HG03066 (cell line): ENCODE measurements at regions not wholly inside any gene's neighbourhood (a gene's known extent, or its start where the extent isn't known, plus 50 kb on each side); places are given as distances from the start of the nearest gene placed in this dataset.

Experiments used
- ATAC-seq: cut with Tn5 transposase; IDR thresholded peaks from one replicate; pipeline ENCODE4 v1.9.1; 2021; ENCODE audit warnings: low read depth; ENCODE audit not compliant: unreplicated experiment

DNA sequence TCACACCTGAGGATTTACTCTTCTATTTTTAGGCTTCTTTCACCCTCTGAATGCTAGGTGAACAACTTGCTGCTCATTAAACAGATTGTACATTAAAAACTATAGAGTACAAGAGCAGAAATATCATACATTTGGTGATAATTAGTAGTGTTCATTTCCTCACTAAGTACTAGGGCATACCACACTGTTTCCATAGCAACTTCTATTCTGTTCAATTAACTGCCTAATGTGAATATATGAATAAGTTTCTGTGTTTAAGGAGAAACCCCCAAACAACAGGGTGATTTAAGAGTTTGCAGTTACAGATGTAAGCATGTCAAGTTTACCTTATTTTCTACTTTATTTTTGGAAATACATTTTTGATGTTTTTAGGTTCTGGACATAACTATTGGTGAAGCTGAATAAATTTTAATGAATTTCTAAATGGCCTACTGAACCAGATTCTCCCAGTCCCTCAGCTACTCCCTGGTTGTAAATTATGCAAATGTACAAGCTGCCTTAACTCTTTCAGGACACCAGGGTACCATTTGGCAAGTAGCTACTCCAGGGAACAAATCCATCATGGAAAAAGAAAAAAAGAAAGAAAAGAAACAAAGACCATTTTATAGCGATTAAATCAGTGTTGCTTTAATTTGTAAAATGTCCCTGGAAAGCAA, 199.8 kb upstream of the NAV3 start:
- no peak for ATAC-seq

DNA sequence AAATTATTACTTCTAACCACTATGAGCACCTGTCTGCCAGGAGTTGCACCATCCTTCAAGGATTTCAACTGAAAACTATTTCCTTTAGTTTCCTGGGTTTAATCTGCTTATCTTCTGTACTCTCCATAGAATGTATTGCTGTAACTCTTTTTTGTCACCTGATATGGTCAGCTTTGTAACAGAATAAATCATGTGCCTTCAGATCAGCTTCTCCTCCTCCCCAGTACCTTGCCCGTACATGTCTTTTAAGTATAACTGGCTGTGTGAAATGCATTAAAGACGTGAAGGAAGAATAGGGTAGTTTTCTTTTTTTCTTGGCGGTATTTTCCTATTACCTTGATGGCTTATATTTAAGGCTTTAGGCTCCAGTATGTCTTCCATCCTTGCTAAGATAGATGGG, 200.3 kb upstream of the NAV3 start:
- ATAC-seq = no peak

DNA sequence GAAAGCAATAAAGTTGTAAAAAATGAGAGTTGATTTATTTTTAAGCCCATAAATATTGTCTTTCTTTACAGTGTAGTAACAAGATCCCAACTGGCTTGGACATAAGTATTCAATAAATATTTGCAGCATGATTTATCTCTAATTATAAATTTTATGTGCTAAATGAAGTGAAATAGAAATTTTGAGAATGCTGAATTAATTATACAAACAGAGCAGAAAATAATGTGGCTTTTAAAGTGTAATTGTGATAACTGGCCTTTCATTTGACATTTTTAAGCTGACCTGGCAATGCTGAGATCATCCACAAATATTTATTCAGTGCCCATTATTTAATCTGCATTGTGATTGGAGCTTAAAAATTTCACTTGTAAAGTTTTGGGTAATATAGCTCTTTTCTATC, 201.6 kb upstream of the NAV3 start:
- ATAC-seq = no peak

DNA sequence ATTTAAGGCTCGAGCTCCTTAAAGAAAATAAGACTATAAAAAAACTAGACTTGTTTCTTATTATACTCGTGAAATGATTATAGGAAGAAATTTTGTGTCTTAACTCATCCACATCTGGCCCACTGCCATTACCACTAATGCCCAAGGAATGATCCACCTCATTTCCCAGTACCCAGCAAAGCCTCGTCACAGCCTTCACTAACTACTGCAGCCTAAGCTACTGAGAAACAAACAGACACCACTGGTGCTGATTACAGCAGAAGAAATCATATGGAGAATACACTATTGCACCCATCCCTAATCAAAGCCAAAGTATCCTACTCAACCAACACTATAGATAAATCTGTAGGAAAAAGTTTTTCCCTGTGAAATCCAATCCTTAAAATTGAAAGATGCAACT, 205.3 kb upstream of the NAV3 start:
- no peak for ATAC-seq

DNA sequence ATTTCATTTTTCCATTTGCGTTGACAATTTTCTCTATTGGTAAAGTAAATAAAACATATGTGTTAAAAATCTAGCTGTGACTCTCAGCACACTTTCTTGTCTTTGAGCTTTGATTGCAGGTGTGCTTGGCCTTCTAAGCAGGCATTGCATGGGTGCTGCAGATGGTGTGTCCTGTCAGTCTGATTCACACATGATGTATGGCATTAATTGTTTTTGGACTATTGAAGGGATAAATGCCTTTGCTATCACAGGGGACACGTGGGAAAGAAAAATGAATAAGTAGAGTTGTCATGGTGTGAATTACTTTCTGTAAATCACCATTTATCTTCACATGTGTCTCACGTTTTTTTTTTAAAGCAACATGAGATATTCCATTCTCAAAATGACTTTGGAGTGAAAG, 211.3 kb upstream of the NAV3 start:
- no peak for ATAC-seq

DNA sequence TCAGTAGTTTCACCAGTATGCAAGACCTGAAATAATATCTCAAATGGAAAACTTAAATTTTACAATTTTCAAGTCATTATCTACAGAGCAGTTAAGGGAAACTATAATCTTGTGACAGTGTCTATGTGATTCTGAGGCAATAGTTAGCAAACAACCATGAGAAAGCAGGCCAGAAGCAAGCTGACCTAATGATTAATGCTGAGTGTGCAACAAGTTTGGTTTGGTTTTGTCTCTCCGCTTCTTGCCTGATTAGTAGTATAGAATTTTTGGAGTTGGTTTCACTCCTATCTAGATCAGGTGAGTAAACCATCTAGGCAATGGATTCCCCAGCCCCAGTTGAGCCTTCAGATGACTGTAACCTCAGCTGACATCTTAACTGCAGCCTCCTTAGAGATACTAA, 212.9 kb upstream of the NAV3 start:
- ATAC-seq = no peak

DNA sequence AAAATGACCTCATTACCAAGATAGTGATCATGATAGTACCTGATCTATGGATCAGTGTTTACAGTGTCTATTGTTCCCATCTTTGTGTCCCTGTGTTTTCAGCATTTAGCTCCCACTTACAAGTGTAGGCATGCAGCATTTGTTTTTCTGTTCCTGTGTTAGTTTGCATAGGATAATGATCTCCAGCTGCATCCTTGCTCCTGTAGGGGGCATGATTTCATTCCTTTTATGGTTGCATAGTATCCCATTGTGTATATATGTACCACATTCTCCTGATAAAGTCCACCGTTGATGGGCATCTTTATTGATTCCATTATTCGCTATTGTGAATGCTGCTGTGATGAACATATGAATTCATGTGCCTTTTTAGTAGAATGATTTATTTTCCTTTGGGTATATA, 215.4 kb upstream of the NAV3 start:
- ATAC-seq = no peak

DNA sequence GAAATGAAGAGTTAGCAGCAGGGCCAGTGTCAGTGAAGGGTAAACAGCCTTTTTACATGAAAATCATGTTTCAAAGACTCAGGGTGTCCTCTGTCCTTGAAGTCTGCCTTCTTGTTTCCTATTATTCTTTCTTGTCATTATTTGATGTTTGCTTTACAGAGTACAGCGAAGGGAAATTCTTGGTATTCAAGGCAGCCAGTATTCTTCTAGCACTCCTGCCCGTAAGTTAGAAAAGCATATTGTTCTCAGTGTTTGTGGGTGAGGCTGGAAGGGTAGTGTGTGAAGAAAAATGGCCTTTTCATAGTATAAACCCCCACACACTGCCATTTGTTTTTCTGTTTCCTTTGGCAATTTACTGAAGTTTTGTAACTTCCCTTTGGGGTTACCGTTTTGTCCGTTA, 217.3 kb upstream of the NAV3 start:
- ATAC-seq = no peak

DNA sequence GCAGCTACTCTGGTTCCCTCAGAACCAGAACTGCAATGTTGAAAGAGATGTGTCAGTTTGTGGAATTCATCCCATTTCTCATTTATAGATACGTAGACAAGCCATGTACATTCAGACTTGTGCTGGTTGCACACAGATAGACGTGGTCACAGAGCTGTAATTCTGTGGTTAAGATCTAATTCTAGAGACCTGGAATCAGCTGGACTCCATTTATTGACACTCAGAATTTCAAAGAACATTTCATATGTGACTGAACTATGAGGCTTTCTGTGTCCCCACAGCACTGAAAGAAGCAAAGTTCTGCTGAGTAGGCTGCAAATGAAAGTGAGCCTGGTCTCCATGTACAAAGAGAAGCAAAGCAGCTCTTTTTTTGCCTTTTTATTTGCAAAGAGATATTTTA, 220.2 kb upstream of the NAV3 start:
- no peak for ATAC-seq

DNA sequence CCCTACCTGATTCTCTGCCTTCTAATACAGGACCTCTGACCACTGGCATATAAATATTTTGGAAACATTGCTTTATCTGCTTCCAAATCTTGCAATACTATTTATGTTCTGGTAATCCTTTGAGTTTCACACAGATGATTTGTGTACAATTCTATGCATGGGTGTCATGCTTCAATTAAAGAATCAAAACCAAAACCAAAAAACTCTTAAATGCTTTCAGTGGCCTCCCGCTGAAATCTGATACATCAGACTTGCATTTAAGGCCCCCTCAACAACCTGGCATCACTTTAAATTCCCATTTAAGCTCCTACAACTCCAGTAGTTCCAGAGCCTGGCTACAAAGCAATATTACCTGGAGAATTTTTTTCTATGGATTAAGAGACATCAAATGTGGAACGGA, 221.7 kb upstream of the NAV3 start:
- ATAC-seq = no peak

DNA sequence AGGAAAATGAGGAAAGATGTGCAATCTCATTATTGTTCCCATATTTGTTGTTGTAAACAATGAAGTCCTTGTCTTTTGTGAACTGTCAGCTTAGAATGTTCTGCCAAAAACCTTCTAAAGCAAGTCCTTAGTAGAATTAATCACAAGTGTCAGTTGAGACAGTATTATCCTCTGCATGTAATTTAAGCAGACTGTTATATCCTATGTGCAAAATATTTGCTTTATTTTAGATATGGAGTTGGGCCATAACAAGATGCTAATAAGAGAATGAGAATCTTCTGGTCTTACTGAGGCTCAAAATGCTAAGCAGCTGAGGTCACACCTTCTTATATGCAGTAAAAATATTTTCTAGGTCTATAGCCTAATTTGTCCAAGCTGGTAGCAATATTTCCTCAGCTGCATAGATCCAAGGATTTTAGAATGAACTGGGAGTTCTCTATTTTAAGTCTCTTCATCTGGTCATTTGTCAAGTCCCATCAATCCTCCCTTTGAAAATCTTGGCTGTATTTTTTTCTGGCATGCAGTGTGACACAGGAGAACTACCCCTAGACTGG, 222.3 kb upstream of the NAV3 start:
- ATAC-seq = no peak

DNA sequence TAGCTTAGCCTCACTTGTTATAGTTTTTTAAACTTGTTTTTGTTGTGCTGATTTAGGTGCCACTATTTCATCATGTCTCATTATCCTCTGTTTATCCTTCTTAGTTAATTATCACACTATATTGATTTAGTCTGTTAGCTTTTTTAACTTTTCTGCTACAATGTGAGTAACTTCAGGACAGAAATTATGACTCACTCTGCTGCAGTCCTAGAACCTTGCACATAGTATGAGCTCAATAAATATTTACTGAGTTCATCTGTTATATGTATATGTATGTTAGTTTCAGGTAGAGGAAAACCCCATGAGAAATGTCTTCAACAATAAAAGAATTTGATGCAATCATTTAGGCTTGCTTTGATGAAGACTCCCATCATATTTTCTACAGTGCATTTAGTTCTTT, 224.3 kb upstream of the NAV3 start:
- ATAC-seq = no peak

DNA sequence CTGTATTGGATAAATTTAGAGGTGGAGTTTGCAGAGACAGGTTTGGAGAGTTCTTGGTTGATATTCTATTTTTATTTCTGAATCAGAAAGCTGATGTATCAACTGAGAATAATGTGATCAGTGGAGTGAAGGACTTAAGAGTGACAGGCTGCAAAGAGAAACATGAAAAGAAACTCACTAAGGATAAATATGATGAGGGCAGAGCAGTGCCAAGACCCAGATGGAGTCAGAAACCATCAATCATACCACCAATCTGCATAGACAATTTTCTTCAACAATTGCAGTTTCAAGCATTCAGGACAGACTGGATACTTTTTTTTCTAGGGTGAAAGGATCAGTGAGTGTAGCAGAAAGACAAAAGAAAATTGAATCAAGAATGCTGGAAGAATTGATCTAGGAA, 226.7 kb upstream of the NAV3 start:
- ATAC-seq = no peak

DNA sequence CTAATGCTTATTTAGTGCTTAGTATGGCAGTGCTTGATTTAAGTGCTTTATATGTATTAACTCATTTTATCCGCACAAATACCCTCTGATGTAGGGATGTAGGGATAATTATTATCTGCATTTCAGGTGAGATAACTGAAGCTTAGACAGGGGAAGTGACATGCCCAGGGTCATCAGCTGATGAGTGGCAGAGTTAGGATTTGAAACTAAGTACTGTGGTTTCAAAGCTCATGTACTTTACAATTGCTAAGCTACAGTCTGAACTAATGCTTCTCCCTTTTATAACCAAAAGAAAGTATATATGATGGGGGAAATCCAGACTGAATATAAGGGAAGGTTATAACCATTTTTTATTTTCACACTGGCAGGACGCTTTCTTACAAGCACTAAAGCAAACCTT, 229.6 kb upstream of the NAV3 start:
- ATAC-seq = no peak

DNA sequence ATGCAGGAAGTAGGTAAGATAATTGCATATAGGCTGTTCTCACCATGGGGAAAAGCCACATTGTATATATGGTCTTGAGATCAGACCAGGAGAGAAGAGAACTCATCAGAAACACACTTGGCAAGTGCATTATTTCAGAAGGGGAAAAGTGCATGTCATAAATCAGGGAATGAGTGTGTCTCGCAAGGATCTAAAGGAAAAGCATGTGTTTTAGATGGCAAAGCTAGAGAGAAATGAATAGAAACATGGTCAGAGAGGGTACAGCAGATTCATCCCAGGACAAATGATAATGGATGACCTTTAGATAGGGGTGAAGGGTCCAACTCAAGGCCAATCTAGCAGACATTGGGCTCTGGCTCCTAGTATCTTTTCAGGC, 230.2 kb upstream of the NAV3 start:
- no peak for ATAC-seq

DNA sequence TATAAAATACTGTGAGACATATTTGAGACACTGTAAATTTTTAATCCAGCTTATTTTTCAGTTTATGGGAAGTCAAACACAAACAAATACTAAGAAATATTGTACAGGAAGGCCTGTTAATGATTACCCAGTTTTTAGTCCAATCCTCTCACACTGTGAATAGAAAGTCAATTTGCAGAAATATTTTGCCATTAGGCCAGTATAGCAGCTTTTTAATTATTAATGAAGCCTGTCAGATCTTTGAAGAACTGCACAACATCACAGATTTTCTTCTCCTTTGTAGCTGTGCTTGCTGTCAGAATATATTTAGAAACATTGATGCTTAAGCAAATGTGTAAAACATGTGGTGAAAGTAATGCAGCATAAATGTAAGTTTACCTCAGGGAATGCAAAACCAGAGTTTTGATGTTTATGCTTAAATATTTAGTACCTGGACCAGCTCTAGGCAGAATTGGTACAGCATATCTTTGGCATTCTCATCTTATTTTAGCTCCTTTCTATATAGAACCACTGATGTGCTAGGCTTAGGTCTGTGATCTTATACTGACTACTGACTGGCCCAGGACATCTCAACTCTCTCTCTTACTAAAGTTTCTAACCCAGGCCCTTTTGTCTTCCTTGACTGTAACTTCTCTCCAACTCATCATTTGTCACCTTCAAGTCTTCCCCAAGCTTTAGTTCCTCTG, 230.8 kb upstream of the NAV3 start:
- peak; percentile 86 for ATAC-seq

DNA sequence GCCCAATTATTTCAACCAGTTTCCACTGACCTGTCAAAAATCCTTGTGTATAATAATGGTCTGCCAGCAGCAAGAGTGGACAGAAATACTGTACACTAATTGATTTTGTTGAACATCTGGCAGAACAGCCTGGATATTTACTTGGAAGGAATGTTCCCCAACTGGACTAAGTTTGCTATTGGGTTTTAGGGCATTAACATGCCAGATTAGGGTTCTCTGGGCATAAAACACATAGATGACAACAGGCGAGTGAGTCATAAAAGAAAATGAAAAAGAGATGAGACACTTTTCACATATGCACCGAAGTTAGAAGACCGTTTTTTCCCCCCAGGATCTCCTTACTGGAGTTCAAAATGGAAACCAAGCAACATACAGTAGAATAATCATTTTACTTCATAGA, 236.3 kb upstream of the NAV3 start:
- no peak for ATAC-seq

DNA sequence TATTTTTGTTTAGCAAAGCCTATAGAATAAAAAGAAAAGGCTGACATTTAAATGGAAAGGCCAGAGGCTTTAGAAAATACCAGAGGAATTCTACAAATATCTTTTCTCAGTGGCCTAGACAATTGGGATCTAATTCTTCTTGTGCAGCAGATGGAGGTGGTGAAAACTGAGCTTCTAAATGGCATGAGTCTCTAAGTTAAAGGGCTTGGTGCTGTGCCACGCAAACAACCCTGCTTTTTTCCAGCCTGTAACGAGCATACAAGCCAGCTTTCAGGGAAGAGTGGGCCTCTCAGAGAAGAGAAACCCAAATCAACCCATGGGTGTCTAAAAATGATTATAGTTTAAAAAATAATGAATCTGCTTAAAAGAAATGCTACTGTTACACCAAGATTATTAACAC, 237.9 kb upstream of the NAV3 start:
- ATAC-seq = no peak

DNA sequence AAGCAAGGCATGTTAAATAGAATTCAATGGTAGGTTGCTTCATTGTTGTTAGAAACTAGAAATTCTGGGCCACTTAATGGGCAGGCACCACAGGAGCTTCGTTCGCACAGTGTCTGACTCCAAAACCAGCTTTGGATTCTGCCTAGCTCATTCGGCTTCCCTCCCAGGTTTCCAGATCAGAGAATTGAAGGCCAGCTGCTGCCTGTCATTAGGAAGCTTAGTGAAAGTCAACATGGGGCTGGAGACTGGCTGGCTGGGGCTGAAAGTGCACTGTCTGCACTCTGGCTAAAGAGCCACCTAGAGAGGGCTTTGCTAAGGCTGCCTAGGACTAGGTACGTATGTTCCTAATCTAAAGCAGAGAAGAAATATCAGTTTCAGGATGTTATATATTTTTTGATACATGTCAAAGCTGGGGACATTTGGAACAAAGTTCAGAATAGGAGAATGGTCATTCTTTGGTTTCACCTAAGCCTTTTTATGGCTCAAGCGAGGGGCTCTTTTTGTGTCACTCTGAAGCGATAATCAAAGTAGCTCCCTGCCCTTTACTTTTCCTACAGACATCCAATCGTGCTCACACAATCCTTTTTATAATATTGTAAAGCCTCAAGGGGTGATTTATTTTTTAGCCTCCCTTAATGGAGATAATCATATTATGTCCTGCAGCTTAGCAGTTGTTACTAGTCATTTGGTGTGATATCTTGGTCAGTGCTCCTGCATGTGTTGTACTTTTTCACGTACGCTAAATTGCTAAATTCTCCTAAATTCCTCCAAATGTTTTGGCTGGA, 238.5 kb upstream of the NAV3 start:
- no peak for ATAC-seq

DNA sequence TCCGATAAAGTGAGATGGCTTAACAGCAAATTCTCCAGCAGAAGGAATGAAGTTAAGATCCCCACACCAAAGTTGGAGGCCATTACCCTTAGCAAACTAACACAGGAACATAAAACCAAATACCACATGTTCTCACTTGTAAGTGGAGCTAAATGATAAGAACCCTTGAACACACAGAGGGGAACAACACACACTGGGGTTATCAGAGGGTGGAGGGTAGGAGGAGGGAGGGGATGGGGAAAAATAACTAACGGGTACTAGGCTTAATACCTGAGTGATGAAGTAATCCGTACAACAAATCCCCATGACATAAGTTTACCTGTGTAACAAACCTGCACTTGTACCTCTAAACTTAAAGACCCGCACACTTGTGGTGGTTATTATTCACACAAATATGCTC, 240.4 kb upstream of the NAV3 start:
- no peak for ATAC-seq

DNA sequence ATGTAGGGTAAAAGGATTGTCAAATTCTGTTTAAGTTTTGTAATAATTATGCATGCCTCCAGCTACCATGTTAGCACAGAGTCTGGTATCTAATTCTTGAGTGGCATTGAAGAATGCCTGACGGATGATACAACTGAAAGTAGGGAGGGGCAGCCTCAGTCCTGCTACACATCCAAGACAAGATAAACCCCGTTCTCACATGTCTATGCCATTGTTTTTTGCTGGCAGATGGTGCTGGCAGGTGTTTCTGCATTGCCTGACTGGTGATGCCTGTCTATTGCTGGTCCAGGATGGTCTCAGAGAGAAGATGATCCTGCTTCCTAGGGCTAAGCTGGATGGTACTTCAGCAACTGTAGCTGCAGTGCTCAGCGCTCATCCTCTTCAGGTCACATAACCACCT, 245.8 kb upstream of the NAV3 start:
- no peak for ATAC-seq
